ENCODE measurements at regions not wholly inside any gene's neighbourhood (a gene's known extent, or its start where the extent isn't known, plus 50 kb on each side); places are given as distances from the start of the nearest gene placed in this dataset.

DNA sequence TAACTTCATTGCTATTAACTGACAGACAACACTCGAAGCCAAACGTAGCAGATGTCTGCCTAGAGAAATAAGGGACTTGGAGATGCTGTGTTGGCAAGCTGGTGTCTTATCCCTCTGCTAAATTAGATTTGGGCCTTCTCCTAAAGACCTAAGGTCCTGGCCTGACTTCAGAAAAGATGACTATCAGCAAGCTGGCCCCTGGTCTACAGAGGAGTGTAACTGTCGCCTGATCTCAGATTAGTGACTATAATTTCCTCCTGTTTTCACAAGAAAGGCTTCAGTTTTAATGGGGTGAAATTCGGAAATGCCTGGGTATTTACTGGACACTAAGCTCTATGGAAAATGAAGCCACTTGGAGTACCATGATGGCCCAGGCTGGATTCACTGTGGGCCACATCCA lies 53.1 kb upstream of the SLC7A14 start:
- H3K9ac ChIP-seq (ENCODE audit: low read length), result no peak overlapping the region
- TF ChIP-seq, protein P1, sequence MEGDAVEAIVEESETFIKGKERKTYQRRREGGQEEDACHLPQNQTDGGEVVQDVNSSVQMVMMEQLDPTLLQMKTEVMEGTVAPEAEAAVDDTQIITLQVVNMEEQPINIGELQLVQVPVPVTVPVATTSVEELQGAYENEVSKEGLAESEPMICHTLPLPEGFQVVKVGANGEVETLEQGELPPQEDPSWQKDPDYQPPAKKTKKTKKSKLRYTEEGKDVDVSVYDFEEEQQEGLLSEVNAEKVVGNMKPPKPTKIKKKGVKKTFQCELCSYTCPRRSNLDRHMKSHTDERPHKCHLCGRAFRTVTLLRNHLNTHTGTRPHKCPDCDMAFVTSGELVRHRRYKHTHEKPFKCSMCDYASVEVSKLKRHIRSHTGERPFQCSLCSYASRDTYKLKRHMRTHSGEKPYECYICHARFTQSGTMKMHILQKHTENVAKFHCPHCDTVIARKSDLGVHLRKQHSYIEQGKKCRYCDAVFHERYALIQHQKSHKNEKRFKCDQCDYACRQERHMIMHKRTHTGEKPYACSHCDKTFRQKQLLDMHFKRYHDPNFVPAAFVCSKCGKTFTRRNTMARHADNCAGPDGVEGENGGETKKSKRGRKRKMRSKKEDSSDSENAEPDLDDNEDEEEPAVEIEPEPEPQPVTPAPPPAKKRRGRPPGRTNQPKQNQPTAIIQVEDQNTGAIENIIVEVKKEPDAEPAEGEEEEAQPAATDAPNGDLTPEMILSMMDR (IDR thresholded peaks at IDR 0.05; ENCODE audit: insufficient read depth, low read length, poor library complexity, severe bottlenecking), result no peak
- no peak for TF ChIP-seq EZH2phosphoT487 (conservative IDR thresholded peaks at IDR 0.05; ENCODE audit: low read length)
- no peaks in the 10 kb centered on the region for H3K27me3 ChIP-seq (ENCODE audit: low read length)
- no peak overlapping the region for H3K4me2 ChIP-seq (ENCODE audit: low read depth, low read length, poor library complexity, severe bottlenecking)
- no peak overlapping the region for H3K4me3 ChIP-seq (ENCODE audit: insufficient read depth, low read length, poor library complexity, severe bottlenecking)
- no peaks in the 10 kb centered on the region for H3F3A ChIP-seq (ENCODE audit: insufficient read depth)
- H3K9me2 ChIP-seq (replicated peaks; ENCODE audit: insufficient read depth, low read length), result no peaks in the 10 kb centered on the region
- H3K9me3 ChIP-seq (ENCODE audit: insufficient read depth, low read length), result no peaks in the 10 kb centered on the region
- H3K27ac ChIP-seq (ENCODE audit: low read depth, low read length), result no peak overlapping the region
- H3K36me3 ChIP-seq (ENCODE audit: low read length), result no peaks in the 10 kb centered on the region
- H3K79me2 ChIP-seq (ENCODE audit: insufficient read depth, low read length), result no peaks in the 10 kb centered on the region
- H2AFZ ChIP-seq (ENCODE audit: low read depth, low read length, severe bottlenecking), result no peak overlapping the region
- no peaks in the 10 kb centered on the region for H4K20me1 ChIP-seq (ENCODE audit: low read depth, low read length)

DNA sequence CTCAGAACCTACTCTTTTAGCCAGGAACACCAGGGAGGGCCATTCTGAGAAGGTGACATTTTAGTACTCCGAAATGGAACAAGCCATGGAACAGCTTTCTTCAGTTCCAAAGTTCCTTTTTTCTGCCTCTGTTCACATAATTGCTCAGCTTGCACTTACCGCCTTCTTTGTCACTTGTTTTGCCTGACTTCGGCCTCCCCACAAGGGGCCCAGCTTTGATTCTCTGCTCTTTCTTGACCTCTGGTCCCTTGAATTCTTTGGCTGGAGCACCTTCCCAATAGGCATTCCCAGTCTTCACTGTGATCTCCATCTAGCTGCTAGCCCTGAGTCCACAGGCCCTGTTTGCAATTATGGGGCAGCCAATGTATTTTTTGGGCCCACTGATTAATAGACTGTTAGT lies 51.4 kb upstream of the SLC7A14 start:
- no peak overlapping the region for H2AFZ ChIP-seq (ENCODE audit: low read depth, low read length, severe bottlenecking)
- no peak overlapping the region for H3K4me3 ChIP-seq (ENCODE audit: insufficient read depth, low read length, poor library complexity, severe bottlenecking)
- no peaks in the 10 kb centered on the region for H3F3A ChIP-seq (ENCODE audit: insufficient read depth)
- no peaks in the 10 kb centered on the region for H3K9me3 ChIP-seq (ENCODE audit: insufficient read depth, low read length)
- H3K4me2 ChIP-seq (ENCODE audit: low read depth, low read length, poor library complexity, severe bottlenecking), result no peak overlapping the region
- no peaks in the 10 kb centered on the region for H3K9me2 ChIP-seq (replicated peaks; ENCODE audit: insufficient read depth, low read length)
- no peak for TF ChIP-seq EZH2phosphoT487 (conservative IDR thresholded peaks at IDR 0.05; ENCODE audit: low read length)
- TF ChIP-seq, protein P1 (IDR thresholded peaks at IDR 0.05; ENCODE audit: insufficient read depth, low read length, poor library complexity, severe bottlenecking), result no peak
- H3K79me2 ChIP-seq (ENCODE audit: insufficient read depth, low read length), result no peaks in the 10 kb centered on the region
- no peak overlapping the region for H3K9ac ChIP-seq (ENCODE audit: low read length)
- no peaks in the 10 kb centered on the region for H3K36me3 ChIP-seq (ENCODE audit: low read length)
- H3K27me3 ChIP-seq (ENCODE audit: low read length), result no peaks in the 10 kb centered on the region
- no peak overlapping the region for H3K27ac ChIP-seq (ENCODE audit: low read depth, low read length)
- H4K20me1 ChIP-seq (ENCODE audit: low read depth, low read length), result no peaks in the 10 kb centered on the region

DNA sequence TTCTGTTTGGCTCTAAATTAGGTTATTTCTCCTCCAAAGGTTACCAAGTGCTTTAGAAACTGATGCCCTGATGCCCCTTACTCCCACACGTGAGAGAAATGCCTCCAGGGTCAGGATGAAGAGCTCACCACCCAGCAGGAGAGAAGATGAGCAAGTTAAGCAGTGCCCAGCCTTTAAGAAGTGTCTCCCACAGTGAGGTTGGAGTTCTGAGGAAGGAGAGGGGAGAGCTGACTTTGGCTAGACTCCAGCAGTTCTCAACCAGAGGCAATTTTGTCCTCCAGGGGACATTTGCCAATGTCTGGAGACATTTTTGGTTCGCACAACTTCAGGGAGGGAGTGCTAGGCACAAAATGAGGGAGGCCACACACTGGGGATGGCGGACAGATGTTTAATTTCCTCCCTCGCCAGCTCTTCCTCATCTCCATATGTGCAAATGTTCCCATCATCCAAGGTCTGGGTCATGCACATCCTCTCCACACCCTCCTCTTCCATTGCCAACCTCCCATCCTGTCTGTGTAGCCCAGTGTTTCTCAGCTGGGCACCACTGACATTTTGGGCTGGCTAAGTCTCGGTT lies 50.6 kb upstream of the SLC7A14 start:
- H3K9me2 ChIP-seq (replicated peaks; ENCODE audit: insufficient read depth, low read length), result no peaks in the 10 kb centered on the region
- no peak overlapping the region for H3K27ac ChIP-seq (ENCODE audit: low read depth, low read length)
- H3K36me3 ChIP-seq (ENCODE audit: low read length), result no peaks in the 10 kb centered on the region
- no peak overlapping the region for H3K4me2 ChIP-seq (ENCODE audit: low read depth, low read length, poor library complexity, severe bottlenecking)
- no peaks in the 10 kb centered on the region for H4K20me1 ChIP-seq (ENCODE audit: low read depth, low read length)
- TF ChIP-seq, protein P1 (IDR thresholded peaks at IDR 0.05; ENCODE audit: insufficient read depth, low read length, poor library complexity, severe bottlenecking), result no peak
- no peak for TF ChIP-seq EZH2phosphoT487 (conservative IDR thresholded peaks at IDR 0.05; ENCODE audit: low read length)
- no peaks in the 10 kb centered on the region for H3K79me2 ChIP-seq (ENCODE audit: insufficient read depth, low read length)
- H3K9ac ChIP-seq (ENCODE audit: low read length), result no peak overlapping the region
- no peak overlapping the region for H3K4me3 ChIP-seq (ENCODE audit: insufficient read depth, low read length, poor library complexity, severe bottlenecking)
- H3F3A ChIP-seq (ENCODE audit: insufficient read depth), result no peaks in the 10 kb centered on the region
- H3K27me3 ChIP-seq (ENCODE audit: low read length), result no peaks in the 10 kb centered on the region
- H3K9me3 ChIP-seq (ENCODE audit: insufficient read depth, low read length), result no peaks in the 10 kb centered on the region
- H2AFZ ChIP-seq (ENCODE audit: low read depth, low read length, severe bottlenecking), result no peak overlapping the region

Measured in SU-DHL-6 (cell line).